ENCODE measurements at regions not wholly inside any gene's neighbourhood (a gene's known extent, or its start where the extent isn't known, plus 50 kb on each side); places are given as distances from the start of the nearest gene placed in this dataset.
A peak's percentile ranks its signal among the peaks of the same experiment; 100 is the strongest.

DNA sequence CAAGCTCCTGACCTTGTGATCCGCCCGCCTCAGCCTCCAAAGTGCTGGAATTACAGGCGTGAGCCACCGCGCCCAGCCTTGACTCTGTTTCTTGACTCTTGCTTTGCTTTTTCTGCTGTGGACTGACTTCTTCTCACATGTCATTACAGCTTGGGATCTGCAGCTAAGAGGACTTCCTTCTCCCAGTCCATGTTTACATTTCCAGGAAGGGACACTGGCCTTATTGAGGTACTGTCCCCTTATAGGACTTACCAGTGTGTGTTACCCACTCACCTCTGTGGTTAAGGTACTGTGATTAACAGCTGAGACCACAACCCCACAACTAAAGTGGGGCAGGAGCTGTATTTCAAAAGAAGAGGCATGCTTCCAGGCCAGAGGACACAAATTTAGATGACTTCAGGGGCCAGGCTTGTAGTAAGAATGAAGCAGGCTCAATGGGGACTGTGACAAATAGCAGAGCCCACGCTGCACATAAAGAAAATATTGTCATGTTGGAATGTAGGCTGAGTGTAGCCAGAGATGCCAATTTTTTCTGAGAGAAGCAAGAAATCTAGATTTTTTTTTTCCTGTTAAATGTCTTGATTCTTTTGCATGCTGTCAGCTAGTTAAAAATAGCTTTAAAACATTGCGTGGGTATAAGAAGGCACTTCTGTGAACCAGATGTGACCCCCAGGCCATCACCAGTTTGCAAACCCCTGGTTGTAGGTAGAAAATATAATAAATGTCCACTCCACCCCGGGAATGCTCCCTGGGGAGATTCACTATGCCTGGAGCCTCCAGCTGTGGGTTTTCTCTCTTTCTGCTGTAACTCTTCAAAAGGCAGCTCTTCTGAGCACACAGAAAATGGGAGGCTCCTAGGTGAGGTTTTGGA is 75.0 kb downstream of the PTPDC1 start:
- no peak for DNase-seq (ENCODE audit: low spot score)
- intact Hi-C loops (cut with DNase I): no loop called here

DNA sequence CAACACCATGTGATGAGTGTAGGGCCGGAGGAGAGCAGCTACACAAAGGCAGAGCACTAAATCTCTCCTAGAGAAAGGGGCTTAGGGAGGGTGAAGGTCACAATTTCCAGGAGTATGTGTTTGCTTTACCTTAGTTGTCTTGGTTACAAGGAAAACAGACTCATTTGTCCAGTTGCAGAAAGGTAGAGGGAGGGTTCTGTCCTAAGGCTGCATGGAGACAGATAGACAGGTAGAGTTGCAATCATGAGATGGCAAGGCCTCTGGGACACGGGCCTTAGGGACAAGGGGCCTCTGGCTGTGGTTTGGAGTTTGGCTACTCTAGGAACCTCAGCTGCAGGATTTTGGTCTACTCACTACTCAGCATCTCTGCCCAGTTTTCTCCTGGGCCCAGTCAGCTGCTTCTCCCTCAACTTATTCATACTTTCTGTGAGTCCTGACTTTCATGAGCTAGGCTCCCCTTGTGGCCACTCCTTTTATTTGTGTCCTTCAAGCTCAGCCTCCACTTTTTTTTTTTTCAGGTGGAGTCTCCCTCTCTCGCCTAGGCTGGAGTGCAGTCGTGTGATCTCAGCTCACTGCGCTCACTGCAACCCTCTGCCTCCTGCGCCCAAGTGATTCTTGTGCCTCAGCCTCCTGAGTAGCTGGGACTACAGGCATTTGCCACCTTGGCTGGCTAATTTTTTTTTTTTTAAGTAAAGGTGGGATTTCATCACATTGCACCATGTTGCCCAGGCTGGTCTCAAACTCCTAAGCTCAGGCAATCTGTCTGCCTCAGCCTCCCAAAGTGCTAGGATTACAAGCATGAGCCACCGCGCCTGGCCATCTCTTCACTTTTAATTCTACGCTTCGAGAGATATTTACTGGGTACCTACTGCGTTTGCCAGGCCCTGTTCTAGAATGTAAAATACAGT is 76.6 kb downstream of the PTPDC1 start:
- intact Hi-C loops (cut with DNase I): no loop called here
- no peak for DNase-seq (ENCODE audit: low spot score)

DNA sequence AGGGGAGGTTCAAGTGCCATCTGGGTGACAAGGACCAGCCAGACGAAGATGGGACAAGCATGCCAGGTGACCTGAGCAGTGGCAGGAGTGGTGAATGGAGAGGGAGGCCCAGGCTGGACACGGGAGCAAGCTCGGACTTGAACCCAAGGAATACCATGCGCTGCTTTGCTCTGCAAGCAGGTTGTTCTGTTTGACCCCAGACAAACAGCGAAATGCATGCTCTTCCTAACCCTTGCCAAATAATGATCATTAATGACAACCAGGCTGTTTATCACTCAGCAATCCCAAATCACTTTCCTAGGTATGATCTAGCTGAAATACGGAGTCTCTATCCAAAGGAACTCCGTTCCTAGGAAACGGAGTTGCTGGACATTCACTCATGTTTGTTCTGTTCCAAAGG is 77.4 kb downstream of the PTPDC1 start:
- intact Hi-C loops (cut with DNase I): no loop called here
- no peak for DNase-seq (ENCODE audit: low spot score)

DNA sequence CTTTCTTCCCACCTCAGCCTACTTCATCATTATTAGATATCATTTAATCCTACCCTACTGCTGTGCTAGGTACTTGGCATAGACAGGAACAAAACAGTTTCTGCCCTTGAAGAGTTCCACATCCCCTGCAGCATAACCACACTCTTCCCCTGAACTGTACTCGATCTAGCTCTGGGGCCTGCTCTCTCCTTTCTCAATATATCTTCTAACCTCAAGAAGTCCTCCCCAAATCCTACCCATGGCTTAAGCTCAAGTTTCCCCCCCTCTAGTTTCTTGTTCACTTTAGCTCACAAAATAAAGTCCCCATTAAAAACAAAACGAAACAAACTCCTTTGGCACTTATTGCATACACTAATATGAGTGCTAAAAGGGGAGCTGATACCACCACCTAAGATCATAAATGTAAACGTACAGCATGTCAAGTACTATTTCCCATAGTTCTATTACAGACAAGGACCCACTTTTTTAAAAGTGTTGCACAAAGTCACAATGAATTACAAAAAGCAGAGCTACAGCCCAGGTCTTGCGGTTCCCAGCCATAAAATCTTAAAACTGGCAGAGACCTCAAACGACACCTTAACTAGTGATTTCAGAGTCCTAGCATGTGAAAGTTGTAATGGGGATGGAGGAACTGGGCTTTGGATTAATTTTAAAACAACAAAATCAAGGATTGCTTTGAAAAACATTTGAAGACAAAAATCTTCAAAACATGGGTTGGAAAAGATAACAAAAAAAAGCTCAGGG is 80.7 kb downstream of the PTPDC1 start:
- intact Hi-C loops (cut with DNase I): no loop called here
- DNase-seq (ENCODE audit: low spot score): no peak

DNA sequence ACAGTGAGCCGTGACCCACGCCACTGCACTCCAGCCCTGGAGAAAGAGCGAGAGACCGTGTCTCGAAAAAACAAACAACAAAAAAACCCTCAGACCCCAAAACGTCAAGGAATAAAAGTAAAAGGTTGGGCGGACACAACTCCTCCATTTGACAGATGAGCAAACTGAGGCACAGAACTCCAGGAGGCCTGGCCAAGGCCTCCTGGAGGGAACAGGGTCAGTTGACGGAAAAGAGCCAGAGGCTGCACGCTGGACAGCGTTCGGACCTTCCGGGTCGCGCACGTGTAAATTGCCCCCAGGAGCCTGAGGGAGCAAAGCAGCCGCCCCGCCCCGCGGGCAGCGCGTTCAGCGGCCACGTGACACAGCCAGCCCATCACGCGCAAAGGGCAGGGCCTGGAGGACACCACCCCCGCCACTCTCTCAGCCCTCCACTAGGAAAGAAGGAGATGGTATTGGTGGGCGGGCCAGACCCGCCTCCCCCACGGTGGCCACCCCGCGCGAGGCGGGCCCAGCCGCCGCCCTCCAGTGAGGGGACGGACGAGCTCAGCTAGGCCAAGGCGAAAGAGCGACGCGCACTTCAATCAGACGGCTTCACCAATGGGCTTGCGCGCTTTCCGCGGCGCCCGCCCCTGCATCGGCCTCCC is 81.5 kb downstream of the PTPDC1 start:
- peak; percentile 99 for DNase-seq (ENCODE audit: low spot score)
- intact Hi-C loops (cut with DNase I): no loop called here

- intact Hi-C loops (cut with DNase I): no loop called here
These were observed 82.1 kb downstream of the PTPDC1 start for GRCh38 chr9:94166236-94166975.

GRCh38 chr9:94166976-94167346 is 82.7 kb downstream of the PTPDC1 start:
- intact Hi-C loops (cut with DNase I): no loop called here
- no peak for DNase-seq (ENCODE audit: low spot score)

More at GRCh38 chr9:94166236-94166975, 82.1 kb downstream of the PTPDC1 start:
- peak; percentile 99 for DNase-seq (ENCODE audit: low spot score)

- intact Hi-C loops (cut with DNase I): no loop called here
- DNase-seq (ENCODE audit: low spot score): no peak
These were observed 83.2 kb downstream of the PTPDC1 start for GRCh38 chr9:94167376-94167890.

- DNase-seq (ENCODE audit: low spot score): no peak
- intact Hi-C loops (cut with DNase I): no loop called here
These were observed 84.1 kb downstream of the PTPDC1 start for GRCh38 chr9:94168203-94169000.

- intact Hi-C loops (cut with DNase I): no loop called here
- no peak for DNase-seq (ENCODE audit: low spot score)
These were observed 85.7 kb downstream of the PTPDC1 start for GRCh38 chr9:94169968-94170367.

DNA sequence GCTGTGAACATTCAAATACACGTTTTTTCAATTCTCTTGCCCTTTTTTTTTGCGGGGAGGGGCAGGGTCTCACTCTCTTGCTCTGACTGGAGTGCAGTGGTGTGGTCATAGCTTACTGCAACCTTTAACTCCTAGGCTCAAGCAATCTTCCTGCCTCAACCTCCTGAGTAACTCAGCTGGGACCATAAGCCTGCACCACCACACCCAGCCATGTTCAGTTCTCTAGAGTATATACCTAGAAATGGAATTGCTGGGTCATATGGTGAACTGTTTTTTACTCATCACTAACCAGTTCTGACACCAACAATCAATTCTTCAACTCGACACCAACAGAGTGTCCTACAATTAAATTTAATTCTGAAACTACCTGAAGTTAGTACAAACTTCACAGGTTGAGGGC is 85.5 kb upstream of the ZNF169 start:
- no peak for DNase-seq (ENCODE audit: low spot score)
- intact Hi-C loops (cut with DNase I): loop anchor here in 1 of 2 donors (2.0 kb wide), 1 partner anchor 23 kb away; no protein-coding TSS in a partner anchor

GRCh38 chr9:94174164-94174563 is 84.9 kb upstream of the ZNF169 start:
- DNase-seq (ENCODE audit: low spot score): no peak
- intact Hi-C loops (cut with DNase I): loop anchor here in 1 of 2 donors (2.0 kb wide), 1 partner anchor 23 kb away; no protein-coding TSS in a partner anchor

- intact Hi-C loops (cut with DNase I): loop anchor here in 1 of 2 donors (2.0 kb wide), 1 partner anchor 21 kb away; no protein-coding TSS in a partner anchor
These were observed 83.4 kb upstream of the ZNF169 start for GRCh38 chr9:94175669-94176068.

GRCh38 chr9:94176608-94177007 is 82.5 kb upstream of the ZNF169 start:
- intact Hi-C loops (cut with DNase I): no loop called here
- no peak for DNase-seq (ENCODE audit: low spot score)

More at GRCh38 chr9:94175669-94176068, 83.4 kb upstream of the ZNF169 start:
- DNase-seq (ENCODE audit: low spot score): no peak

DNA sequence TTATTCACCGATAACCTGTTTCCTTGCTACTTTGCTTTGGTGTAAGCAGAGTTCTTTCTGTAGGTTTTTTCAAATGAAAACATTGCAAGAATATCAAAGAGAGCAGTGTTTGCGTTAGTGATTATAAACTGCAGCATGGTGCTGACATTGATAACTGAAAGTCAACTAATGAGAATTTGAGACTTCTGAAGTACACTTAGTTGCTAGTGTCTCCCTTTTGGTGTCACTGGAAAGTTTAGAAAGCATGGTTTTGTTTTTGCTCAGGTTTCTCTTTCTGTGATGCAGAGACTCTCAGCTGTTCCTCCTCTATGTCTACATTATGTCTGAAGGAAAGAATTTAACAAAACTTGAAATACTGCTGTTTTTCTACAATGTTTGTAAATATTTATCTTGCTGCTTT is 80.2 kb upstream of the ZNF169 start:
- no peak for DNase-seq (ENCODE audit: low spot score)
- intact Hi-C loops (cut with DNase I): no loop called here

DNA sequence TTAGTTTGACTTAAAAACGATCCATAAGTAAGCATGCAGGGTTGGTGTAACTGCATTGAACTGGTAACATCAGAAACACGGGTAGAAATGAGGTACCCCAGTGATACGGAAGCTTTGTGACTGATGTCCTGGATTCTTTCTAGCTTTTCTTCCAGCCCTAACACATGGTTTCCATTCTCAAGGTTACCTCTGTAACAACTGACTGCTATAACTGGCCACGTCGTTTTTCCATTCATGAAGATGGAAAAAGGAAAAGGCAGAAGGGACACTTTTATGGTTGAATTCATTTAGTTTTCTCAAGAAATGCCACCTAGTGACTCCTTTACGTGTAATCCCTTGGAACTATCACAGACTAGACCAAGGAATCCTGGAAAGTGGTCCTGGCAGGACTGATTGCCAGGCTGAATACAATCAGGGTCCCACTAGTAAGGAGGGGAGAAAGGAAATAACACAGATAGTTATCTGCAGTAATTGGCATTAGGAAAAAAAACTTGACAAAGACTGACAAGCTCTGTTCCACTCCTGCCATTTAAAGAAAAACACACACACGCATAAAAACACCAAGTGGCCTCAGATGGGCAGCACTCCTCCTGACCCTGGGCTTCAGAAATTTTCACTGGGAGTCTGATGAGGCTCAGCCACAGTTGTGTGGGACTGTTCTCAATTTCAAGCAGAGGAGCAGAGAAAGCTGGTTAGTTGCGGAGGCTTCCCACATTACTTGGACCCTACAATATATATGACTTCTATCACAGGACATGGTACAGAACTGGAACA is 77.5 kb upstream of the ZNF169 start:
- intact Hi-C loops (cut with DNase I): no loop called here
- DNase-seq (ENCODE audit: low spot score): no peak

DNA sequence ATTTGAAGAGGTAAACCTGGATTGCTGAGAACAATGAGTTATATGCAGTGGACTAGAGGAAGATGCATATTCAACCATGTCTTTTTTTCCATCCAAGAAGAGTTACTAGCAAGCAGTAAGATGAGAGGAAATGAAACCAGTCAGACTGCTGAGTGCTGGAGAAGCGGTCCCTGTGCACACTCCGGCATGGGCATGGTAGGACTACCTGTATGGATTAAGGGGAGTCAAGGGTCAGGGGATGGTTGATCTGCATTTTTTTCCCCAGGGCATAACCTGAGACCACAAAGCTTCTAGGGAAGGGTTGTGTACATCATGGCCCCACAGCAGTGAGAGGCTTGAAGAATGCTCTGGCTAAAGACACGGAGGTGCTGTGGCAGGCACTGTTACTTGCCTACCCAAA is 76.6 kb upstream of the ZNF169 start:
- DNase-seq (ENCODE audit: low spot score): no peak
- intact Hi-C loops (cut with DNase I): no loop called here
